ENCODE measurements at regions not wholly inside any gene's neighbourhood (a gene's known extent, or its start where the extent isn't known, plus 50 kb on each side); places are given as distances from the start of the nearest gene placed in this dataset.

- TF ChIP-seq CTCF (conservative IDR thresholded peaks at IDR 0.05) (no peak), EZH2 (IDR thresholded peaks at IDR 0.05; ENCODE audit: low read depth) (no peak)
These were observed 142.3 kb downstream of the CHD1L start for GRCh38 chr1:147384804-147385203.

All from PC-9 (cell line).